H1 (cell line): ENCODE measurements at regions not wholly inside any gene's neighbourhood (a gene's known extent, or its start where the extent isn't known, plus 50 kb on each side); places are given as distances from the start of the nearest gene placed in this dataset.

Experiments used
- KDM1A ChIP-seq: fragments of 200-600, 300-600 bp; sonication (generic); IDR thresholded peaks from 2 replicates; pipeline ENCODE4 v1.7.1; 2016; ENCODE audit warnings: mild to moderate bottlenecking, low read length, borderline replicate concordance
- NANOG ChIP-seq: IDR thresholded peaks from 2 replicates; pipeline ENCODE4 v1.6.1; 2011; ENCODE audit warnings: low read length, low read depth, mild to moderate bottlenecking, inconsistent platforms; ENCODE audit not compliant: insufficient read depth, poor library complexity, severe bottlenecking
- RBBP5 ChIP-seq: IDR thresholded peaks from 2 replicates; pipeline ENCODE4 v1.7.1; 2012; ENCODE audit warnings: low read depth, mild to moderate bottlenecking, inconsistent platforms, low read length, moderate library complexity, borderline replicate concordance
- SRF ChIP-seq: IDR thresholded peaks from 2 replicates; pipeline ENCODE4 v1.6.1; 2011; ENCODE audit warnings: mild to moderate bottlenecking, low read depth, low read length, moderate library complexity
- TF ChIP-seq, protein P1 (sequence below): IDR thresholded peaks from 2 replicates; pipeline ENCODE4 v1.6.1; 2012; ENCODE audit warnings: inconsistent platforms
- TF ChIP-seq, protein P2 (sequence below): IDR thresholded peaks from 2 replicates; pipeline ENCODE4 v1.6.1; 2011; ENCODE audit warnings: low read depth, mild to moderate bottlenecking, low read length; ENCODE audit not compliant: insufficient read depth

DNA sequence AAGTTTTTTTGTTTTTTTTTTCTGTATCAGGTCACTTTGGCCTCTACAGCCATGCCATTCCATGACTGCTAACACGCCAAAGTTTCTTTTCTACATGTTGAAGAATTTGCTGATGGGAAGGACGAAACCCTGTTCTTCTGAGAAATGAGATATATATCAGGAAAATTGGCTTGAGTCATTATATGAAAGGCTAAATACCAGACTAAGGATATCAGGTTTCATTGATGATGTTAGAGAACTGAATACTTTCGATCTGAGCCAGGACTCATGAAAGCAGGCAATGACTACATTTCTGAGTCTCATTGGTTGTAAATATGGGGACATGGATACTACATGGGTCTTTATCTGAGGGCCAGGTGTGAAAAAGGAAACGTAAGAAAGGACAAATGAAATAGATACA, 181.4 kb downstream of the OSR1 start (continued):
- no peak for TF ChIP-seq SRF
- no peak for TF ChIP-seq RBBP5
- no peak for TF ChIP-seq KDM1A
- TF ChIP-seq, protein P1, sequence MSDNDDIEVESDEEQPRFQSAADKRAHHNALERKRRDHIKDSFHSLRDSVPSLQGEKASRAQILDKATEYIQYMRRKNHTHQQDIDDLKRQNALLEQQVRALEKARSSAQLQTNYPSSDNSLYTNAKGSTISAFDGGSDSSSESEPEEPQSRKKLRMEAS = no peak
- TF ChIP-seq, protein P2, sequence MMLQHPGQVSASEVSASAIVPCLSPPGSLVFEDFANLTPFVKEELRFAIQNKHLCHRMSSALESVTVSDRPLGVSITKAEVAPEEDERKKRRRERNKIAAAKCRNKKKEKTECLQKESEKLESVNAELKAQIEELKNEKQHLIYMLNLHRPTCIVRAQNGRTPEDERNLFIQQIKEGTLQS = no peak
- TF ChIP-seq NANOG = no peak
